ENCODE measurements at regions not wholly inside any gene's neighbourhood (a gene's known extent, or its start where the extent isn't known, plus 50 kb on each side); places are given as distances from the start of the nearest gene placed in this dataset.

DNA sequence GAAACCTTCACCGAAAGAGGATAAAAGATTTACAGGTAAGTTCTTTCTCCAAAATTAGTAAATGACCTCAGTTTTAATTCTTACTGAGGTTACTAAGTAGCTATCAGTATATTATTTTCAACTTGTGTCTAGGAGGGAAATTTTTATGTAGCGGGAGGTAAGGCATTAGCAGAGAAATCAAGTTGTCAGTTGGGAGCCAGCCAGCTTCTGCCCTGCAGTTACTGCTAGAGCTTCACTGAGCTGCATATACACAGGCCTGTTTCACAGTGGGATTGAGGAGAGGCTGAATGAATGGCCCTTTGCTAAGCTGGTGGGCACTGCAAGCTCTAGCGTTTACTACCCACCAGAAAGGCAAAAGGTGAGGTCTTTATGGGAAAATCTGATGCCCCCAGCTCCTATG is 105.7 kb downstream of the ACAA2 start:
- TF ChIP-seq, protein P1, sequence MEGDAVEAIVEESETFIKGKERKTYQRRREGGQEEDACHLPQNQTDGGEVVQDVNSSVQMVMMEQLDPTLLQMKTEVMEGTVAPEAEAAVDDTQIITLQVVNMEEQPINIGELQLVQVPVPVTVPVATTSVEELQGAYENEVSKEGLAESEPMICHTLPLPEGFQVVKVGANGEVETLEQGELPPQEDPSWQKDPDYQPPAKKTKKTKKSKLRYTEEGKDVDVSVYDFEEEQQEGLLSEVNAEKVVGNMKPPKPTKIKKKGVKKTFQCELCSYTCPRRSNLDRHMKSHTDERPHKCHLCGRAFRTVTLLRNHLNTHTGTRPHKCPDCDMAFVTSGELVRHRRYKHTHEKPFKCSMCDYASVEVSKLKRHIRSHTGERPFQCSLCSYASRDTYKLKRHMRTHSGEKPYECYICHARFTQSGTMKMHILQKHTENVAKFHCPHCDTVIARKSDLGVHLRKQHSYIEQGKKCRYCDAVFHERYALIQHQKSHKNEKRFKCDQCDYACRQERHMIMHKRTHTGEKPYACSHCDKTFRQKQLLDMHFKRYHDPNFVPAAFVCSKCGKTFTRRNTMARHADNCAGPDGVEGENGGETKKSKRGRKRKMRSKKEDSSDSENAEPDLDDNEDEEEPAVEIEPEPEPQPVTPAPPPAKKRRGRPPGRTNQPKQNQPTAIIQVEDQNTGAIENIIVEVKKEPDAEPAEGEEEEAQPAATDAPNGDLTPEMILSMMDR (IDR thresholded peaks at IDR 0.05): no peak
- TF ChIP-seq POLR2A (IDR thresholded peaks at IDR 0.05): no peak
